ENCODE measurements at regions not wholly inside any gene's neighbourhood (a gene's known extent, or its start where the extent isn't known, plus 50 kb on each side); places are given as distances from the start of the nearest gene placed in this dataset.

DNA sequence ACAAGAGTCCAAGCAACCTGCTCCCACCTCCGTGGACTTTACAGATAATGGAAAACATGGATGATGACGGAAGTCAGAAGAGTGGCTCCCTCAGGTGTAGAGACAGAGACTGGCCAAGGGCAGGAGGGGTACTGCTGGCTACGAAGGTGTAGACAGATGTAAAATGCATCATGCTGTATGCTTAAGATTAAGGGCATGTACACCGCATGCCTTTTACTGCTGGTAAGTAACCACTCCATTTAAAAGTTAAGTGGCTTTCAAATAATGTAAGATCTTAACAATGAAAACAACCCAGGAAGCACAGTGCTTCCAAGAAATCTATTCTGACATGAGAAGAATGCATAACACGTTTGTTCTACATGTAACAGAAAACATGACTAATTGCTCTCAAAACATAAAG lies 76.9 kb upstream of the FAM9B start:
- TF ChIP-seq, protein P1, sequence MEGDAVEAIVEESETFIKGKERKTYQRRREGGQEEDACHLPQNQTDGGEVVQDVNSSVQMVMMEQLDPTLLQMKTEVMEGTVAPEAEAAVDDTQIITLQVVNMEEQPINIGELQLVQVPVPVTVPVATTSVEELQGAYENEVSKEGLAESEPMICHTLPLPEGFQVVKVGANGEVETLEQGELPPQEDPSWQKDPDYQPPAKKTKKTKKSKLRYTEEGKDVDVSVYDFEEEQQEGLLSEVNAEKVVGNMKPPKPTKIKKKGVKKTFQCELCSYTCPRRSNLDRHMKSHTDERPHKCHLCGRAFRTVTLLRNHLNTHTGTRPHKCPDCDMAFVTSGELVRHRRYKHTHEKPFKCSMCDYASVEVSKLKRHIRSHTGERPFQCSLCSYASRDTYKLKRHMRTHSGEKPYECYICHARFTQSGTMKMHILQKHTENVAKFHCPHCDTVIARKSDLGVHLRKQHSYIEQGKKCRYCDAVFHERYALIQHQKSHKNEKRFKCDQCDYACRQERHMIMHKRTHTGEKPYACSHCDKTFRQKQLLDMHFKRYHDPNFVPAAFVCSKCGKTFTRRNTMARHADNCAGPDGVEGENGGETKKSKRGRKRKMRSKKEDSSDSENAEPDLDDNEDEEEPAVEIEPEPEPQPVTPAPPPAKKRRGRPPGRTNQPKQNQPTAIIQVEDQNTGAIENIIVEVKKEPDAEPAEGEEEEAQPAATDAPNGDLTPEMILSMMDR (IDR thresholded peaks at IDR 0.05; ENCODE audit: insufficient read depth, low read length, poor library complexity, severe bottlenecking), result no peak
- no peak for TF ChIP-seq EZH2phosphoT487 (conservative IDR thresholded peaks at IDR 0.05; ENCODE audit: low read length)

All from SU-DHL-6 (cell line).